MM.1S (cell line): ENCODE measurements at regions not wholly inside any gene's neighbourhood (a gene's known extent, or its start where the extent isn't known, plus 50 kb on each side); places are given as distances from the start of the nearest gene placed in this dataset.

Experiments
- DNase-seq: peaks from one replicate; pipeline ENCODE4 v3.0.0-alpha.2; 2015
- H2AFZ ChIP-seq: fragments of 300-600 bp; sonication (generic); 2 replicates; pipeline ENCODE4 v1.6.0; 2016; ENCODE audit warnings: antibody characterized with exemption, low read length
- H3F3A ChIP-seq: fragments of 300-600 bp; sonication (generic); 2 replicates; pipeline ENCODE4 v1.6.1; 2016; ENCODE audit warnings: mild to moderate bottlenecking, antibody characterized with exemption, low read length, moderate library complexity, mixed read lengths; ENCODE audit not compliant: insufficient read depth
- H3K27ac ChIP-seq: fragments of 300-600 bp; sonication (generic); 2 replicates; pipeline ENCODE4 v1.5.1; 2016; ENCODE audit warnings: mild to moderate bottlenecking, low read length
- H3K27me3 ChIP-seq: fragments of 300-600 bp; sonication (generic); replicated peaks from 2 replicates; pipeline ENCODE4 v1.6.0; 2016; ENCODE audit warnings: low read length; ENCODE audit not compliant: insufficient read depth
- H3K36me3 ChIP-seq: fragments of 300-600 bp; sonication (generic); replicated peaks from 2 replicates; pipeline ENCODE4 v1.6.1; 2016; ENCODE audit warnings: mild to moderate bottlenecking, low read length, mixed read lengths; ENCODE audit not compliant: insufficient read depth
- H3K4me1 ChIP-seq: fragments of 300-600 bp; sonication (generic); 2 replicates; pipeline ENCODE4 v1.6.1; 2016; ENCODE audit warnings: low read length, mixed read lengths
- H3K4me2 ChIP-seq: fragments of 300-600 bp; sonication (generic); 2 replicates; pipeline ENCODE4 v1.6.0; 2016; ENCODE audit warnings: low read depth, low read length
- H3K4me3 ChIP-seq: fragments of 300-600 bp; sonication (generic); 2 replicates; pipeline ENCODE4 v1.5.1; 2016; ENCODE audit warnings: low read length, mixed read lengths
- H3K79me2 ChIP-seq: fragments of 300-600 bp; sonication (generic); 2 replicates; pipeline ENCODE4 v1.6.1; 2016; ENCODE audit warnings: mixed run types, low read length, mixed read lengths
- H3K9ac ChIP-seq: fragments of 300-600 bp; sonication (generic); 2 replicates; pipeline ENCODE4 v1.6.1; 2016; ENCODE audit warnings: low read length, mixed read lengths
- H3K9me2 ChIP-seq: fragments of 300-600 bp; sonication (generic); replicated peaks from 2 replicates; pipeline ENCODE4 v1.6.1; 2016; ENCODE audit warnings: mild to moderate bottlenecking, low read length, mixed read lengths; ENCODE audit not compliant: insufficient read depth
- H3K9me3 ChIP-seq: fragments of 300-600 bp; sonication (generic); replicated peaks from 2 replicates; pipeline ENCODE4 v1.6.1; 2016; ENCODE audit warnings: mild to moderate bottlenecking, low read length, mixed read lengths; ENCODE audit not compliant: insufficient read depth
- H4K20me1 ChIP-seq: fragments of 300-600 bp; sonication (generic); 2 replicates; pipeline ENCODE4 v1.6.1; 2016; ENCODE audit warnings: mild to moderate bottlenecking, low read length, moderate library complexity, mixed read lengths; ENCODE audit not compliant: insufficient read depth
- EZH2 ChIP-seq: fragments of 300-600 bp; sonication (generic); optimal IDR thresholded peaks from 2 replicates; pipeline ENCODE3; 2017; ENCODE audit warnings: low read depth, mild to moderate bottlenecking, antibody characterized with exemption, low read length, mixed read lengths
- EZH2phosphoT487 ChIP-seq: fragments of 300-600 bp; sonication (generic); IDR thresholded peaks from 2 replicates; pipeline ENCODE4 v1.6.1; 2018; ENCODE audit warnings: antibody characterized with exemption, low read length
- TF ChIP-seq, protein P1 (sequence below): fragments of 300-600 bp; sonication (generic); IDR thresholded peaks from 2 replicates; pipeline ENCODE4 v1.5.1; 2016; ENCODE audit warnings: antibody characterized with exemption, low read length, mixed read lengths

DNA sequence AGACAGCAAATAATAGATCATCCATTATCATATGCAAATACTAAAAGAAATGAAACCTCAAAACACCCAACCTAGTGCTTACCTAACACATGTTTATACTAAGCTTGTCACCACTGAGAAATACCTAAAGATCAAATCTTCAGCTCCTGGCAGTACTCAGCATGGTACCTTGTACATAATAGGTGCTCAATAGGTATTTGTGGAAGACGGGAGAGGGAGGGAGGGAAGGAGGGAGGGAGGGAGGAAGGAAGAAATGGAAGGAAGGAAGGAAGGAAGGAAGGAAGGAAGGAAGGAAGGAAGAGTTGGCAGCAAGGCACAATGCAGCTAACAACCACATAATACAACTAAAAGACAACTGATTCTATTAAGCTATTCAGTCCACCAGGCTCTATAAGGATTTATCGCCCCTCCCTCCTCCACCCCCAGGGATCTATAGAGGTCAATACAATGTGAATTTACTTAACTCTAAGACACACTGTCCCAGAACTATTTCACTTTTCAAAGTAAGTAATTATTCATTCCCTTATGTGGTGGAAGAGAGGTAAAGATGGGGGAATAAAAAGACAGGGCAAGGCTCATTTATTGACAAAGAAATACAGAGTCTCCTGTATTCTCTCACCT is 328.9 kb downstream of the PAPSS1 start:
- no peak overlapping the region for H3K4me2 ChIP-seq
- H3K36me3 ChIP-seq: no peaks in the 10 kb centered on the region
- H3F3A ChIP-seq: no peaks in the 10 kb centered on the region
- no peak for TF ChIP-seq EZH2
- TF ChIP-seq EZH2phosphoT487: no peak
- TF ChIP-seq, protein P1, sequence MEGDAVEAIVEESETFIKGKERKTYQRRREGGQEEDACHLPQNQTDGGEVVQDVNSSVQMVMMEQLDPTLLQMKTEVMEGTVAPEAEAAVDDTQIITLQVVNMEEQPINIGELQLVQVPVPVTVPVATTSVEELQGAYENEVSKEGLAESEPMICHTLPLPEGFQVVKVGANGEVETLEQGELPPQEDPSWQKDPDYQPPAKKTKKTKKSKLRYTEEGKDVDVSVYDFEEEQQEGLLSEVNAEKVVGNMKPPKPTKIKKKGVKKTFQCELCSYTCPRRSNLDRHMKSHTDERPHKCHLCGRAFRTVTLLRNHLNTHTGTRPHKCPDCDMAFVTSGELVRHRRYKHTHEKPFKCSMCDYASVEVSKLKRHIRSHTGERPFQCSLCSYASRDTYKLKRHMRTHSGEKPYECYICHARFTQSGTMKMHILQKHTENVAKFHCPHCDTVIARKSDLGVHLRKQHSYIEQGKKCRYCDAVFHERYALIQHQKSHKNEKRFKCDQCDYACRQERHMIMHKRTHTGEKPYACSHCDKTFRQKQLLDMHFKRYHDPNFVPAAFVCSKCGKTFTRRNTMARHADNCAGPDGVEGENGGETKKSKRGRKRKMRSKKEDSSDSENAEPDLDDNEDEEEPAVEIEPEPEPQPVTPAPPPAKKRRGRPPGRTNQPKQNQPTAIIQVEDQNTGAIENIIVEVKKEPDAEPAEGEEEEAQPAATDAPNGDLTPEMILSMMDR: no peak
- H3K9me3 ChIP-seq: no peaks in the 10 kb centered on the region
- no peaks in the 10 kb centered on the region for H3K79me2 ChIP-seq
- H3K4me3 ChIP-seq: no peak overlapping the region
- no peak for DNase-seq
- no peaks in the 10 kb centered on the region for H3K27me3 ChIP-seq
- no peaks in the 10 kb centered on the region for H4K20me1 ChIP-seq
- H2AFZ ChIP-seq: no peak overlapping the region
- no peak overlapping the region for H3K9ac ChIP-seq
- no peaks in the 10 kb centered on the region for H3K9me2 ChIP-seq
- H3K27ac ChIP-seq: no peak overlapping the region
- no peaks in the 10 kb centered on the region for H3K4me1 ChIP-seq

DNA sequence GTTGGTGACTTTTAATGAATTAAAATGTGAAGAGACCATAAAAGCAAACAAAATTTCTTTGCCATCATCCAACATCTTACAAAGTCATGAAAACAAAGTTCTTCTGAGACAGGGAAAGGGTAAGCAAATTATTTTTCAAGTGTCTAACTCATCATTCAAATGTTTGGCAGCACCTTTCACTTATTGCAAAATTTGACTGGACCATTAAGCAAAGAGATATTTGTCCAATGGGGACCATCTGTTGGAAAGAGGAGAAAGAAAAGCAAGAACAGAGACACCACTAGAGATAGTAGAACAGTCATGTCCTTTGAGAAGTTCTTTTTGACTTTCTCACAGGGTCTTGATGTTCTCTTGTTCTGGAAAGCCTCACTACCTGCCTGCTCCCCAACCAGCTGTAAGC is 330.1 kb downstream of the PAPSS1 start:
- no peak overlapping the region for H3K9ac ChIP-seq
- DNase-seq: no peak
- TF ChIP-seq, protein P1: no peak
- TF ChIP-seq EZH2phosphoT487: no peak
- no peak for TF ChIP-seq EZH2
- no peaks in the 10 kb centered on the region for H3K9me2 ChIP-seq
- H3K27me3 ChIP-seq: no peaks in the 10 kb centered on the region
- H3K4me2 ChIP-seq: no peak overlapping the region
- no peaks in the 10 kb centered on the region for H3K79me2 ChIP-seq
- H2AFZ ChIP-seq: no peak overlapping the region
- H3K36me3 ChIP-seq: no peaks in the 10 kb centered on the region
- no peaks in the 10 kb centered on the region for H3K9me3 ChIP-seq
- no peak overlapping the region for H3K4me3 ChIP-seq
- H3K27ac ChIP-seq: no peak overlapping the region
- H4K20me1 ChIP-seq: no peaks in the 10 kb centered on the region
- no peaks in the 10 kb centered on the region for H3K4me1 ChIP-seq
- H3F3A ChIP-seq: no peaks in the 10 kb centered on the region

DNA sequence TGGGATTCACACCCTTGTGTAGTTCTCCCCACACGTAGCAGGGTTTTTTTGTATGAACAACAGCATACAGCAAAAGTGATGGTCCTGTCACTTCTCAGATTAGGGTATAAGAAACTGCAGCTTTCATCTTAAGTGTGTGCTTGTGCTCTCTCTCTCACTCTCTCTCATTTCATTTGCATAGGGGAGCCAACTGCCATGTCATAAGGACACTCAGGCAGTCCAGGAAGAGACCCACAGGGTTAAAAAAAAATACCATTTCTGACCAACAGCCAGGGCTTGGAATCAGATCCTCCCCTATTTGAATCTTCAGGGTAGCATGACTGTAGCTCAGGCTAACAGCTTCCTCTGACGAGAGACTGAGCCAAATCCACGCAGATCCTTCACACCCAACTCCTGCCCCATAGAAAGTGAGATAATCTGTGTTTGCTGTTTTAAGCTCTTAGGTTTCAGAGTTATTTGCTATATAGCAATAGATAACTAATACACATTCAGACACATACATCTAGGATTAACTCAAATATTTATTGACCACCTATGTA is 331.2 kb downstream of the PAPSS1 start:
- no peaks in the 10 kb centered on the region for H3F3A ChIP-seq
- no peak overlapping the region for H3K4me3 ChIP-seq
- no peaks in the 10 kb centered on the region for H3K9me3 ChIP-seq
- TF ChIP-seq EZH2 (no peak), EZH2phosphoT487 (no peak)
- TF ChIP-seq, protein P1: no peak
- no peaks in the 10 kb centered on the region for H3K36me3 ChIP-seq
- no peaks in the 10 kb centered on the region for H3K79me2 ChIP-seq
- H3K9ac ChIP-seq: no peak overlapping the region
- H3K27ac ChIP-seq: no peak overlapping the region
- H3K27me3 ChIP-seq: no peaks in the 10 kb centered on the region
- H4K20me1 ChIP-seq: no peaks in the 10 kb centered on the region
- H3K4me2 ChIP-seq: no peak overlapping the region
- no peak for DNase-seq
- H2AFZ ChIP-seq: no peak overlapping the region
- H3K9me2 ChIP-seq: no peaks in the 10 kb centered on the region
- H3K4me1 ChIP-seq: no peaks in the 10 kb centered on the region
